GM18907 (cell line): ENCODE measurements at regions not wholly inside any gene's neighbourhood (a gene's known extent, or its start where the extent isn't known, plus 50 kb on each side); places are given as distances from the start of the nearest gene placed in this dataset.

Source experiments
- ATAC-seq: cut with Tn5 transposase; IDR thresholded peaks from one replicate; pipeline ENCODE4 v1.9.1; 2021; ENCODE audit warnings: mild to moderate bottlenecking, moderate library complexity; ENCODE audit not compliant: unreplicated experiment

DNA sequence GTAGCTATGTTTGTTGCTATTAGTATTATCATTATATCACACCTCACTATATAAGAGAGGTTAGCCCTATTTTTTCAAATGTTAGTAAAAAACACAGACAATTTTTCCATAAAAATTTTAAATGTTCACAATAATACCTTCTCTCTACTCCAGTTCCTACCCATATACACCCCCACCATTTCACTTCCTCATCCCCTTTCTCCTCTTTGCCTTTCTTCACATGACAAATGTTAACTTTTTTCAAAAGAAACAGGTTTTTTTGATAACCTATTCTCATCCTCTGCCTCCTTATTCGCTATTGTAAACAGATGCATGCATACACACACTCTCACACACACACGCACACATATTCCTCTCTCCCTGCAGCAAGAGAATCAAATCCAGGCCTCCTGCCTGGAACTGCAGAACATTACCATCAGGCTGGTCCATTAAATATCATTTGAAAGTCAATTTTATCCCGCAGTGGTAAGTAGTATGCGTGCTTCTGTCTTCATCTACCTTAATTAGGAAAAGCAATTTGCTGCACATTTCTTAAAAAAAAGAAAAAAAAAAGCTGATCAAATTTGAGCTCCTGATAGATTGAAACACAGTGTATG, 55.5 kb downstream of the MID1IP1 start:
- no peak for ATAC-seq

DNA sequence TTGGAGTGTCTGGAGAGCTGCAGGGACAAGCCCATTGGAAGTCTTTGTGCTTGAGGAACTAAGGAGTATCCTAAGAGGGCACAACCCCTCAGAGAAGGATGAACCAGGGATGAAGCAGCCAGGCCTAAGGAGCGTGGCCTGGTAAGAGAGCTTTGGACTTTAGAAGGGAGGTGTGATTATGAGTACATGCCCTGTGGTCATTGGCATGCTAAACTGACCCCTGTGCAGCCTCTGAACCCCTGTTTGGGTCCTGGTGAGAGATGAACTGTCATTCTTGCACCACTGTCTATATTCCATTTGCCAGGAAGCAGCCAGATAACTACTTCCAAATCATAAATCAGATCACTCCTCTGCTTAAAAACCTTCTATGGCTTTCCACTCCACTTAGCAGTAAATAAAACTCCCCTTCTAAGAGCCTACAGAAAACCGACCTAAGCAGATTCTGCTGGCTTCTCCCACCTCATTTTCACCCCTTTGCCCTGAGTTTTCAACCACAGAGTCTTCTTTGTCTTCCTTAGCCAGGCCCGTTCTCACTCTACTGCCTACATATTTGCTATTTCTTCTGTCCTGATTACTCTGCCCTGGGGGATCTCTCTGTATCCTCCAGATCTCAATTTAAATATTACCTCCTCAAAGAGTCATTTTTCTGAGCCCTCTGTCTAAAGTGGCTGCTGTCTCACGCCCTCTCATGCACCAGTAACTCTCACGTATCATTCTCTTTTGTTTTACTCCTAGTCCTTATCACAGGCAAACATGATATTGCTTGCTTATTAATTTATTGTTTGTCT, 56.7 kb downstream of the MID1IP1 start:
- no peak for ATAC-seq

DNA sequence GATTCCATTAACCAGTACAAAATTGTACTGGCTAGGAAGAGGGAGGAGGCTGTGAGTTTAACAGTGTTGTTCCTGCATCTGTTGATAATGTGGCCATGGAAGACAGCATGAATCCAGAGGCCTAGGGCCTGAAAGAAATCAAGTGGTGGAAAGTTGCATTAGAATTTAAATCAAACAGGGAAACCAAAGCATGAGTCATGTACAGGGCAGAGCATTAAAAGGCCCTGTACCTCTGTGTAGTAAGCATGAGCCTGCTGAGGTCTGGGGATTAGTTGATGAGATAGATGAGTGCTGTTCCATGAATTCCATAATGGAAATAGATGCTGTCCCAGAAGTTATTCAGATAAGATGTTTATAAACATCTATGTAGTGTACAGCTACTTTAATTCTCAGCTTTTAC, 58.3 kb downstream of the MID1IP1 start:
- no peak for ATAC-seq

DNA sequence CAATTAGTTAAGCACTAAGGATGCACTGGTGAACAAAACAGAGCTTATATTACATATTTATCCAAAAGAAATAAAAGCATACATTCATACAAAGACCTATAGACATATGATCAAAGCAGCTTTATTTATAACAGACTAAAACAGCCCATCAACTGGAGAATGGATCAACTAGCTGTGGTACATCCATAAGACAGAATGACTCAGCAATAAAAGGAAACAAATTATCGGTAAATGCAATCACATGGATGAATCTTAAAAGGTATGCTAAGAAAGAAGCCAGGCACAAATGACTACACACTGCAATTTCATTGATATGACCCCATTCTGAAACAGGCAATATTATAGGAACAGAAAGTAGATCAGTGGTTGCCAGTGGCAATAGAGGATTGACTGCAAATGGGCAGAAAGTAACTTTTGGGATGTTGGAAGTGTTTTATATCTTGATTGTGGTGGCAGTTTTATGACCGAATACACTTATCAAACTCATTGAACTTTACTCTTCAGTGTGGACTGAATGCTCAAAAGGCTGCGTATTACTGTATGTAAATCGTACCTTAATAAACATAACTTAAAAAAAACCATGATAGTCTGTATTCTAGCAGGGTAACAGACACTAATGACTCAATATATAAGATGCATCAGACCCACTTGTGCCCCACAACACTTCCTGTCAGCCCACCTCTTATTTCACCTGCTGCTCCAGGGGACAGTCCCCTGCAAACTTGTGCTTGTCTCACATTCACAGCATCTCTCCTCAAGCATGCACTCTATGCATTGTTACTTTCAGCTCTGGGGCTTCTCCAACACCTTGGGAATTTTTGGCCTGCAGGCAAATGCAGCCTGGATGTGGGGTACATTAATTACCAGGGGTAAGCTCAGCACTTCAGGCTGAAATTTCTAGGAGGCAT, 59.1 kb downstream of the MID1IP1 start:
- no peak for ATAC-seq

DNA sequence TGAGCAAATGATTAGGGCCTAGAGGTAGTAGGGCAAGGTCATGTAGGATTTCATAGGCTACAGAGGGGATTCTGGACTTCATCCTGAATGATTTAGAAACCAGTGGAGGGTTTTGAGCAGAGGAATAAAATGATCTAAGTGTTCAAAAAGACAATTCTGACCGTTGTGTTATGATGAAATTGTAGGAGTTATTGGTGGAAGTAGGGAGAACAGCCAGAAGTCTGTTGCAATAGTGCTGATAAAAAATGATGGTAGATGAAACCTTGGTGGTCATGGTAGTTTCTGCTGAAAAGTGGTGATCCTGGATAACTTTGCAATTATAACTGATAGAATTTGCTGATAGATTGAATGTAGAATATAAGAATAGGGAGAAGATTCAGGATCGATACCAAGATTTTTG, 60.2 kb downstream of the MID1IP1 start:
- no peak for ATAC-seq

DNA sequence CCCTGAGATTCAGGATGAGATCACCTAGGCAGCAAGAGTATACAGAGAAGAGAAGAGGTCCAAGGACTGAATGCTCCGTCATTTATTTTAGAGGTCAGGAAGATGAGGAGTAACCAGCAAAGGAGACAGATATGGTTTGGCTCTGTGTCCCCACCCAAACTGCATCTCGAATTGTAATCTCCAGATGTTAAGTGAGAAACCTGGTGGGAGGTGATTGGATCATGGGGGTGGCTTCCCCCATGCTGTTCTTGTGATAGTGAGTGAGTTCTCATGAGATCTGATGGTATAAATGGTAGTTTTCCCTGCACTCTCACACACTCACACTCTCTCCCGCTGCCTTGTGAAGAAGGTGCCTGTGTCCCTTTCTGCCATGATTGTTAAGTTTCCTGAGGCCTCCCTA, 60.8 kb downstream of the MID1IP1 start:
- no peak for ATAC-seq

DNA sequence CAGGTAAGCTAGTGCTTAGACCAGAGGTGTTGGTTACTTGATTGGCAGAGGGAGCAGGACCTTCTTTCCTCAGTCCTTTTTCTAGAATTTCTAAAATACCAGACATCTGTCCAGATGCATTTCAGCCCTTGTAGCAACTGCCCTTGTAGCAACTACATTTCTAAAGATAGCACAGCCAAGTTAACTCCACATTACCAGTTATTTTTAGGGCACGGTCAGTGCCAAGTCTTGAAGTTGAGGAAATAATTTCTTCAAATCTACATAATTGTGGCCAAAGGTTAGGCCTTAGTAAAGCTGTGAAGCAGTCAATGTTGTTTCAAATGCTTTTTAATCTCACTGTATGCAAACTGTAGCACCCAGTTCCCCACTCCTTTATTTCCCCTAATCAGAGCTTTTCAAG, 62.9 kb downstream of the MID1IP1 start:
- no peak for ATAC-seq

DNA sequence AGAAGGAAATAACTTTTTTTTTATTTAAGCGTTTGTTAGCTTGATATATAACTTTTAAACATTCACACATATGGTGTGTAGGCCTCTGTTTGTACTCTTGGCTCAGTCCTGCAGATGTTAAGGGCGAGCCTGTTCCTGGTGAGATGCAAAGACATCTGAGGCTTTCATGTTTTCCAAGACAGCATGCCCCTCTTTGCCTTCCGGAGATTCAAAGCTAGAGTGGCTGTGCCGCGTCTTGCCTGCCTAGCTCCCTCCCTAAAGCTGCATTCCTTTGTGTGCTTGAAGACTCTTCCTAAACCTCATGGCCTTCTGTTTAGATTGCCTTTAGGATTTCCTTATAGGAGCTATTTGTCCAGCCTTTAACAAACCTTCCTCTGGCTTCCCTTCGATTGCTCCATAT, 67.1 kb downstream of the MID1IP1 start:
- ATAC-seq, result no peak

DNA sequence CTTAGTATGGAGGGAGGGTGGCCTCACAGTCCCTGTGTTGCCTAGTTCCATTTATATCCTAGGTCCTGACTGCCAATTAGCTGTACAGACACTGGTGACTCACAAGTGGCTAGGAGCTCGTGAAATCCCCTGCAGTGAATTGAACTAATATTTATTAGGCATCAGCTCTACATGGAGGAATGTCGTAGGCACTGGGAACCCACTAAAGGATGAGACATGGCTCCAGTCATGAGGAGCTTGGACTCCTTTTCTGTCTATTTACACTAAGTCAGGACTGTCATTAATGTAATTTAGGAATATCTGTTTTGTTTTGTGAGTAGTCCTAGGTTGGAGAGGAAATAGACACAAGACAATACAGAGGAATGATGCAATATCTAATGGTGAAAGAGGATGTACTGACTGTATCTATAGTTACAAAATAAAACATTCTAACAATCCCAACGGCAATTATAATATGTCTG, 67.7 kb downstream of the MID1IP1 start:
- no peak for ATAC-seq

DNA sequence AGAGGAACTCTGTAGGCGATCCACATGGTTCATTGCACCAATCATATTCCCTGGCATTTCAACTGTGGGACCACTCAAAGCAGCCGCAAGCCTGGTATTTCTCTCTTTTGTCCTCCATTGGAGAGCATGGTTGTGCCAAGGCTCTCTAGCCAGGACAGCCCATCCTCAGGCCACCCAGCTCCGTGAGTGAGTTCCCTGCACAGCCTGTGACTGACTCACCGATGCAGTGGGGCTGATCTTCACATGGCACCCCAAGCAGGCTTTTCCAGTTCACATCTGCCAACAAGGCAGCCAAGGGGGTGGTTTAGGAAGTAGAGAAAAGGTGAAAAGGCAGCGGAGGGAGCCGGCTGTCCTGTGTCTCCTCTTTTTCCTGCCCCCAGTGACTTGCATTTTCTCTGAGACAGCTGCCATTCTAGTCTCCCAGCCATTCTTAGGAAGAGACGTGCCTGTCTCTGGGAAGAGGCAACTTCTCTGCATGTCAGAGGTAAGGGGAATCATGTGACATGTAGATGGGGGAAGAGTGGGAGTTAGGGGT, 69.2 kb downstream of the MID1IP1 start:
- no peak for ATAC-seq

DNA sequence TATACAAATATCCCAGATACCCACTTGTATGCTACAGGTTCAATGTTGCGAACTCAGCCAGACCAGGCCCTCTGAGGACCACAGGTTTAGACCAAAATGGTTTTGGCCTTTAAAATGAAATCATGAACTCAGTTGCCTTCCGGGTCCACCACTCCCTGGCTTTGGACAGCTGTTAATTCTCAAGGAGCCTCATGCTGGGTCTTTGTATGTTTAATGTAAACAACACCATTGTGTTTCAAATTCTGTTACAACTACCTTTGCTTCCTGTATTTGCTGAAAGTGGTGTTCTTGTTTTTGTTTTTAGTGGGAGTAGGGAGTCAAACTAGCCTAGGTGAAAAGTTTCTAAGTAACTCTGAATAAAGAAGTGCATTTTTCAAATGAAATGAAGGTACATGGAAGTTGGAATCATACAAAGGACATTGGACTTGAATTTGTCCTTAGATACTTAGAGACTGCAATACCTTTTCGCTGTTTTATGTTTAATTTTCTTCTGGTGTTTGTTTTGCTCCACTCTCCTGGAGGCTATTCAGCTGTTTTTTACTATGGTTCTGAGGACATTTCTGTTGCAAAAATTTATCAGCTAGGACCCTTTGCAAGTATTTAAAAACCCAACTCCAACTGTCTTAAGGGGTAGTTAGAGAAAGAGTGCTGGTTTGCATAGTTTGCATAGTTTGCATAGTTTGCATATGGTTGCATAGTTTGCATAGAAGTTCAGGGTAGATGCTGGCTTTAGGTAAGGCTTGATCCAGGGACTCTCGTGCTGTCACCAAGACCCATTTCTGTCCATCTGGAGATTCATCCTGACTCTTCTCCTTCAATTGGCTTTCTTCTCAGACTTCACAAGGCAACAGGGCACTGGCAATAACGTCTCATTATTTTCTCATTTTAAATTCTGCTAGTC, 70.1 kb downstream of the MID1IP1 start:
- ATAC-seq, result no peak

DNA sequence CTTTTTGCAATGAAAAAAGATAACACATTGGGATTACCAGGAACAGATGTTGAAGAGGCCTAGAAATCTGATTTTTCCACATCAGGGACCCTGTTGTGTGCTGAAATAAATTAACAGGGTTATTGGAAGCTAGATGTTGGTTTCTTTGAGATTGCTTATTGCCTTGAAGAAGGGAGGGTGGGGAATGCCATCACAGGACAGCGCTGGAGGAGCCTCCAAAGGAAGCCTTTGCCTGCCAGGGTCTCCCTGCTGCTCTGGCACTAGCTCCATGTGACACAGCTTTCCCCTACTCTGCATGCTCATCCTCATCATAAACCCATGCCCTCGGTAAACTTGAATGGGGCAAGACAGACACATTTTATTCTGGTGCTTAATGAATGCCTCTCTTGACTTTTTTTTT, 76.1 kb downstream of the MID1IP1 start:
- ATAC-seq, result no peak

DNA sequence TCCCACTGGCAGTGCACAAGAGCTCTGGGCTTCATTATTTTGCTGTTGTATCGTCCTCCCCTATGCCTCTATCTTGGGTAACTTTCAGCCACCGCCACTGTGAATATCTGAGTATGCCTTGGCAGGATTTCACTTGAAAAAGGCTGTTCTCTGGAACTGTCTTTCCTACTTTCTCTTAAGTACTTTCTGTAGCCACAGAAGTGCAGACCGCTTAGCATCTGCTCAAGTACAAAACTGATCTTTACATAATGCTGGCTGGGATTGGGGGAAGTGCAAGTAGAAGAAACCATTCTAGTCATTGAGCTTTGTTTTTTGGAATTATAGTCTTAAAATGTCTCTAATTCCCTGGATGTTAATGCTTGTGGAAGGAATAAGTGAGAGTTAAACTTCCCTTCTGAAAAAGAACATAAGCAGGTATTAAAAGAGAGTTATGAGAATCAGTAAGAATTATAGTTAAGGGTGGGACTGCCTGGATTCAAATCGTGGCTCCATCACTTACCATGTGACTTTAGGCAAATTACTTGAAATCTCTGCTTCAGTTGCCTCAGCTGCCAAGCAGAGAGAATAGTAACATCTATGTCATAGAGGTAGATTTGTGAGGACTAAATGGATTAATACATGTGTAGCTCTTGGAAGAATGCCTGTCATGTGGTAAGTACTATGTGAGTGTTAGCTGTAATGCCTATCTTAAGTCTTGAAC, 77.5 kb downstream of the MID1IP1 start:
- ATAC-seq, result no peak

DNA sequence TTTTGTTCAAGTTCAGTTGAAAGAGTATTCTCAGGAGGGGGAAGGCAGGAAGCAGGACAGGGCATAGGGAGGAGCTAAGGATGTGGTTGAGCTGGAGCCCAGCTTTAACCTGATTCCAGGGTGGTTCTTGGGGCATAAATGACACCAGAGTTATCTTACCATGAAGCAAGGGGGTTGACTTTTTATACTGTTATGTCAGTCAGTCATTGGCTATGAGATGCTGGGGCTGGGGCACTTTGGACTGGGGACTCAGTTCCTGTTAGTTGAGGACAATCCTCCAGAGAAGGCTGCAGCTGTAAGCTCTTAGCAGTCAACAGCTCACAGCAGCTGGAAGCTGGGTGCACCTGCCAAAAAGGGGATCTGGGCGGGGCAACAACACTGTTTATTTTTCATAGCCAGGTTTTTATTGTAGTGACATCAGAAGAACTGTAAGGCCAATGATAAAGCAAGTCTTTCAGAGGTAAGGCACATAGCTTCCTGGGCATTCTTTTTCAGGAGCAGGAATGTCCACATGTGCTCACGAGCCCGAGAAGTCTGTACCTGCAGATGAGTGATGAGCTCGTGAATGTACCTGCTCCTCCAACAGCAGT, 78.5 kb downstream of the MID1IP1 start:
- peak; percentile 77 for ATAC-seq

DNA sequence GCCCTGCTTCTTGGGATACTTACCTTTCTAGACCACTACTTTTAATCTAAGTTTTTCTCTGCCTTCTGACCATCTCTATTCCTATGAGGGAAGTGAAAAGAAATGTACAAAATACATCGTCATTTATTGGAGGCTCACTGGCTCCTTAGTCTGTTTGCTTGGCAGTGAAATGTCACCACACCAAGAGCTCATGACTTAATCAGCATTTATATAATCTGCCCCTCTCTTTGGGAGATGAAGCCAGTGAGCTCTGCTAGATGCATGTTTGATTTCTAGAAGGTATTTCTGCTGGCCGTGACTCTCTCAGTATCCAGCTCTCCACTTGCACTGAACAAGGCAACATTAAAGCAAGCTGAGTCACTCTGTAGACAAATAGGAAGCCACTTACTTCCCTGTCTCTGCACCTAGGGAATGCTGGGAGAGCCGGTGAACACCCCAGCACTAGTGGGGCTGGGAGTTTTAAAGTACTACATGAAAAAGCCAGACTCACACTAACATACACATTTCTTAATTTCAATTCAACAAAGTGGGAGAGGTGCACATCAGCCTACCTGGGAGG, 79.1 kb downstream of the MID1IP1 start:
- no peak for ATAC-seq

DNA sequence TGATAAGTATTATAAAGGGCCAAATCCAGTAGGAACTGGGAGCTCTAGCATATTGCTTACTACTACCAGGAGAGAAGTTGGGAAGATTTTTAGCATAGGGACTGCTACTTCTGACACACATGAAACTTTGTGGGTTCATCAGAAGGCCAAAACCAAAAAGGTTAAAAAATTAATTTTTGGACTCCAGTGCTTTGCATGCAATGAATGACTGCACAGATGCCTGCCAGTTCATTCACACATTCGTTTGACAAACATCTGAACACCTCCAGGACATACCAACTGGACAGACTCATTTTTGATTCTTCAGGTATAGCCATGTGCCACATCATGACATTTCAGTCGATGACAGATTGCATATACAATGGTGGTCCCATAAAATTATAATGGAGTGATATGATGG, 79.8 kb downstream of the MID1IP1 start:
- no peak for ATAC-seq

DNA sequence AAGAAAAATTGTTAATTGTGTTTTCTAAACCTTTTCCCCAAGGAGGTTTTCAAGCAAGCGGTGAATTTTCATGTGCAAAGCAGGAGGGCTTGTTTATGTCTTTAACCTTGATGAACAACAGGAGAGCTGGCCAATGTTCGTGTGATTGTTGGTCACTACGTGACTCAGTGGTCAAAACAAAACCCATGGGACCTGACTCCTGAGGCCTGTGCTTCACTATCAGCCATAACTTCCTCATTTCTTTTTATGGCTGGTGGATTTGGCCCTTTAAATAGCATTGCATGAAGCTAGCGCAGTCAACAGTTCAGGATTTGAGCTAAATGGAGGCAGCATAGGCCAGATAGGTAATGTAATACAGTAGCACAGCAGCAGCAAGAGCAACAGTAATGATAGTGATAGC, 80.5 kb downstream of the MID1IP1 start:
- peak; percentile 43 for ATAC-seq

DNA sequence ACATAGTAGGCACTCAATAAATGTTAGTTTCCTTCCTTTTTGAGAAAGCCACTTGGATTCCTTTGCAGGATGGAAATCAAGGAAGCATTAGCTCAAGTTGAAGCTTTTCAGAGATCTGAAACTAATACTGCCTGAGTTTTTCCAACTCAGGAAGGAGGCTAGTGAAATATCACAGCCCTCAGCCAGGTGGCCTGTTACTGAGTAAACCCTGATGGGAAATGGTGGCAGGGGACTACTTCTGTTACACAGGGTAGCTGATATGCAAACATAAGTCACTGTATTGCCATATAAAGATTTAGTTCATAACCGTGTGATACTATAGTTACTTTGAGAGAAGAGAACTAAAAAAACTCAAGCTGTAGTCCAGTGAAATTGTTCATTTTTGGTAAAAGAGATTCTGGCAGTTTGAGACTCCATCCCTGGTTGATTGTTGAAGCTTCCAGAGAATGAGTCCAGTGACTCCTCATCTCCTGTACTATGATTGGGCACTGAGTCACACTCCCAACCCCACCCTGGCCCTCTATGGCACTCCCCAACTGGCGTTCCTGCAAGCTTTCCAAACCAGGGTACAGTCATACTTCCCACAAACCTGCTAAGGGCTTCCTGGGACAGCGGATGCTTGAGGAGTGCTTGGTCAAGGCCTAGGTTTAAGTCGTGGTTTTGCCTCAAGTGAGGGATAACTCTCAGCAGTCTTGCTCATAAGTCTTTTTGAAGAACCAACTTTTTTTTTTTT, 81.8 kb downstream of the MID1IP1 start:
- ATAC-seq, result no peak
